HEK293T (cell line): ENCODE measurements at regions not wholly inside any gene's neighbourhood (a gene's known extent, or its start where the extent isn't known, plus 50 kb on each side); places are given as distances from the start of the nearest gene placed in this dataset.

Source experiments
- CTCF ChIA-PET: fragments of 350-600 bp; formaldehyde crosslinking; extraction: SDS; loops from one replicate; lab custom pipeline; 2021; ENCODE audit warnings: antibody characterized with exemption, inconsistent platforms; lab: Yijun Ruan, JAX
- POLR2A ChIA-PET: fragments of 350-600 bp; formaldehyde crosslinking; extraction: SDS; loops from one replicate; lab custom pipeline; 2020; ENCODE audit warnings: antibody characterized with exemption, inconsistent platforms; lab: Yijun Ruan, JAX
- DNase-seq: peaks from one replicate; pipeline ENCODE4 v3.0.0; 2012; ENCODE audit warnings: mixed read lengths; ENCODE audit errors: extremely low spot score
- ARNT ChIP-seq: fragments of 450-650 bp; IDR thresholded peaks from 2 replicates; pipeline ENCODE4 v1.6.1; 2017; ENCODE audit warnings: mild to moderate bottlenecking
- BHLHE40 ChIP-seq: fragments of 450-650 bp; IDR thresholded peaks from 2 replicates; pipeline ENCODE4 v1.6.1; 2016; ENCODE audit warnings: mild to moderate bottlenecking, moderate library complexity, borderline replicate concordance
- CTBP1 ChIP-seq: fragments of 450-650 bp; IDR thresholded peaks from 2 replicates; pipeline ENCODE4 v1.6.1; 2016; ENCODE audit warnings: borderline replicate concordance
- ELF4 ChIP-seq: fragments of 450-650 bp; IDR thresholded peaks from 2 replicates; pipeline ENCODE4 v1.6.1; 2017; ENCODE audit warnings: antibody characterized with exemption
- FOXA1 ChIP-seq: fragments of 450-650 bp; IDR thresholded peaks from 2 replicates; pipeline ENCODE4 v1.6.1; 2016; ENCODE audit warnings: mild to moderate bottlenecking
- FOXK2 ChIP-seq: fragments of 450-650 bp; IDR thresholded peaks from 2 replicates; pipeline ENCODE4 v1.6.1; 2016; ENCODE audit warnings: mild to moderate bottlenecking
- FOXM1 ChIP-seq: fragments of 450-650 bp; IDR thresholded peaks from 2 replicates; pipeline ENCODE4 v1.6.1; 2017; ENCODE audit warnings: mild to moderate bottlenecking, borderline replicate concordance
- HDGF ChIP-seq: fragments of 450-650 bp; IDR thresholded peaks from 2 replicates; pipeline ENCODE4 v1.6.1; 2017; ENCODE audit warnings: antibody characterized with exemption, borderline replicate concordance
- L3MBTL2 ChIP-seq: fragments of 450-650 bp; conservative IDR thresholded peaks from 2 replicates; pipeline ENCODE4 v1.6.1; 2016; ENCODE audit warnings: mild to moderate bottlenecking
- LEF1 ChIP-seq: fragments of 450-650 bp; IDR thresholded peaks from 2 replicates; pipeline ENCODE4 v1.6.1; 2017; ENCODE audit warnings: mild to moderate bottlenecking, borderline replicate concordance
- NFRKB ChIP-seq: fragments of 450-650 bp; IDR thresholded peaks from 2 replicates; pipeline ENCODE4 v1.6.1; 2016; ENCODE audit warnings: mild to moderate bottlenecking, moderate library complexity
- SP1 ChIP-seq: fragments of 450-650 bp; IDR thresholded peaks from 2 replicates; pipeline ENCODE4 v1.6.1; 2017
- SUZ12 ChIP-seq: fragments of 450-650 bp; IDR thresholded peaks from 2 replicates; pipeline ENCODE4 v1.6.1; 2016; ENCODE audit warnings: mild to moderate bottlenecking
- TARDBP ChIP-seq: fragments of 450-650 bp; IDR thresholded peaks from 2 replicates; pipeline ENCODE4 v1.6.1; 2016
- ZNF384 ChIP-seq: fragments of 450-650 bp; IDR thresholded peaks from 2 replicates; pipeline ENCODE4 v1.6.1; 2016
- TF ChIP-seq, protein P1 (sequence below): fragments of 450-650 bp; IDR thresholded peaks from 2 replicates; pipeline ENCODE4 v1.6.1; 2016

DNA sequence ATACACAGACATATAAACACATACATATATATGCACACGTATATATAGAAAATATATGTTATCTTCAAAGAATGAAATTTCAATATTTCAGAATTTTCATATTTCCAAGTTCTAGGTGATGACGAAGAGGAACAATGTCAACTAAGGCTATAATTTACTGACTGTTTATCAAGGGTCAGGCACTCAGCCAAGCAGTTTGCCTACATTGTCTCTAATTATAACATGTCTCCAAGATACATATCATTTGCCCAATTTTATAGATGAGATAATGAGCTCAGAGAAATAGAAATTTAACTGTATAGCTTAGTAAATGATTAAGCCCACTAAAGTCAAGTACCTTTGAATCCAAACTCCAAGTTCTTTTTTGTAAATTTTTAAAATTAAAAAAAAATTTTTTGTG, 99.9 kb upstream of the PLSCR4 start:
- TF ChIP-seq BHLHE40, result no peak
- no peak for TF ChIP-seq ZNF384
- no peak for TF ChIP-seq LEF1
- TF ChIP-seq, protein P1, sequence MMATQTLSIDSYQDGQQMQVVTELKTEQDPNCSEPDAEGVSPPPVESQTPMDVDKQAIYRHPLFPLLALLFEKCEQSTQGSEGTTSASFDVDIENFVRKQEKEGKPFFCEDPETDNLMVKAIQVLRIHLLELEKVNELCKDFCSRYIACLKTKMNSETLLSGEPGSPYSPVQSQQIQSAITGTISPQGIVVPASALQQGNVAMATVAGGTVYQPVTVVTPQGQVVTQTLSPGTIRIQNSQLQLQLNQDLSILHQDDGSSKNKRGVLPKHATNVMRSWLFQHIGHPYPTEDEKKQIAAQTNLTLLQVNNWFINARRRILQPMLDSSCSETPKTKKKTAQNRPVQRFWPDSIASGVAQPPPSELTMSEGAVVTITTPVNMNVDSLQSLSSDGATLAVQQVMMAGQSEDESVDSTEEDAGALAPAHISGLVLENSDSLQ, result no peak
- TF ChIP-seq HDGF, result no peak
- no peak for TF ChIP-seq L3MBTL2
- no peak for TF ChIP-seq FOXK2
- no peak for TF ChIP-seq FOXA1
- no peak for TF ChIP-seq TARDBP
- no peak for TF ChIP-seq SP1
- TF ChIP-seq ARNT, result no peak
- no peak for TF ChIP-seq NFRKB
- no peak for TF ChIP-seq SUZ12
- TF ChIP-seq ELF4, result no peak
- no peak for TF ChIP-seq CTBP1
- TF ChIP-seq FOXM1, result no peak
- ChIA-PET POLR2A (no interaction called here), CTCF (no interaction called here)
- no peak for DNase-seq

DNA sequence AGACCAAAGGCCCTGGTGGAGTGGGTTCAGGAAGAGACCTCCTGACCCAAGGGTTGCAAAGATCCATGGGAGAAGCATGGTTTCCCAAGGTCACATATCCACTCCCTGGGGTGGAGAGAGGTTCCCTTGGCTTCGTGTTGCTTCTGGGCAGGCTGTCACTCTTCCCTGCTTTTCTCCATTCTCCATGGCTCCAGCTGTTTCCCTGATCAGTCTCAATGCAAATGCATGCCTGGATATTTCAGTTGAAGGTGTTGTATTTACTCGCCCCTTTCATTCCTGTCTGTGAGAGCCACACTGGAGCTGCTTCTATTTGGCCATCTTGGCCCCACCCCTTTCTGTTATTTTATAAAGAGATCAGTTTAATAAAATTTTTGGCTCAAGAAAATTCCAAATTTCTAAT, 95.0 kb upstream of the PLSCR4 start:
- ChIA-PET POLR2A (no interaction called here), CTCF (no interaction called here)

DNA sequence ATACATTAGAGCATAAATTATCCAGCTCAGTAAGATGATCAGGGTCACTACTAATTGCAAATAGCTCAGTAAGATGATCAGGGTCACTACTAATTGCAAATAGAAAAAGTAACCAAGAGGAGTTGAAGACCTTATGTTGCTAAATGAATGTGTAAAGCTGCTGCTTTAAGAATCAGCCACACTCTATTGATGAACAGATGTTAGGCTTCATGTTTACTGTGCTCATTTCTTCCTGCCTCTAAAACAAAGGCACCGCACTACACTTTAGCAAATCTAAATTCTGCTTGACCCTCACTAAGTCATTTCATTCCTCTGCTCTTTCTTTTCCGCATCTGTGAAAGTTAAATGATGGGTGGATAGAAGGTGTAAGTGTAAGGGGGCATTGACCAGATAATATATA, 92.6 kb upstream of the PLSCR4 start:
- no peak for DNase-seq
- CTCF ChIA-PET, result no interaction called here
- POLR2A ChIA-PET, result no interaction called here
- TF ChIP-seq NFRKB (no peak), ARNT (no peak), L3MBTL2 (no peak), SP1 (no peak), ZNF384 (no peak), ELF4 (no peak), FOXM1 (no peak), HDGF (no peak), CTBP1 (no peak), FOXK2 (no peak), FOXA1 (no peak), TARDBP (no peak), BHLHE40 (no peak), SUZ12 (no peak), LEF1 (no peak)
- TF ChIP-seq, protein P1, result no peak

More for the DNA sequence above, 95.0 kb upstream of the PLSCR4 start:
- TF ChIP-seq ARNT, result no peak
- DNase-seq, result no peak

DNA sequence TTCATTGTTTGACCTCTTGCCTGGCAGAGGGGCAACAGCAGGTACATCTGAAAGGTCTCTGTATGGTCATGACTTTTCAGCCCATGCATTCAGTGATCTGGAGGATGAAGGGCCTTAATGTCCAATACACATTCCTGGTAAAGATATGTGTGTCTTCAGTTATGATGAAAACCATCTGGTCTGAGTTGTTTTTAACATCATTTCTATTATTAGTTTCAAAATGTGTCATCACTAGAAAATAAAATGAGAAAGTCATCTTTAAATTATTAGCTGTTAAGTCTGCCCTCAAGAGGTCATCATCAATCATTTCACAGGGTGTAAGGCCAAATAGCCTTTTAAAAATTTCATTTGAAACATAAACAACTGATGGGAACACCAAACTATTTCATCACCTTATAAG, 92.1 kb upstream of the PLSCR4 start:
- POLR2A ChIA-PET, result no interaction called here
- CTCF ChIA-PET, result no interaction called here
- TF ChIP-seq ZNF384 (no peak), ELF4 (no peak), FOXM1 (no peak), FOXA1 (no peak), CTBP1 (no peak), ARNT (no peak), SUZ12 (no peak), LEF1 (no peak), TARDBP (no peak), HDGF (no peak), FOXK2 (no peak), NFRKB (no peak), BHLHE40 (no peak)
- TF ChIP-seq, protein P1, result no peak
- DNase-seq, result no peak

DNA sequence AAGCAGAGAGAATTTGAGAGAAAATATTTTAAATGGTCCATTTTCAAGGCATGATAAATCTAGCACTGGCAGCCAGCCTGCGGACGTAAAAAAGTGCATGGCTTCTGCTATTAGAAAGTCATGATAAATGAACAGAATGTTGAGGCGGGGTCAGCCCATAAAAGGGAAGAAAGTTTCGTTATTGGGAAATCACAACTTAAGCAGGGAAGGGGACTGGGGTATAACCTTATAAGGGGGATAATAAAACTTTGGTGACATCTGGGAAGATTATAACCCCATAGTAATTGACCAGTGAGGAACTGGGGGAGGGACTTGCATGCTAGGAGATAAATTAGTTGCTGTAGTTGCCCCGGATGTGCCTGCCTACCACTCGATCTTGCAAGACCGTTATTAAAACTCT, 88.4 kb upstream of the PLSCR4 start:
- CTCF ChIA-PET, result no interaction called here
- no peak for TF ChIP-seq TARDBP
- no peak for TF ChIP-seq BHLHE40
- TF ChIP-seq FOXM1, result no peak
- TF ChIP-seq FOXK2, result no peak
- TF ChIP-seq ARNT, result no peak
- no peak for TF ChIP-seq LEF1
- TF ChIP-seq SP1, result no peak
- no peak for TF ChIP-seq ZNF384
- TF ChIP-seq ELF4, result no peak
- TF ChIP-seq HDGF, result no peak
- no peak for TF ChIP-seq SUZ12
- no peak for TF ChIP-seq FOXA1
- no peak for TF ChIP-seq L3MBTL2
- TF ChIP-seq, protein P1, result no peak
- no peak for DNase-seq
- POLR2A ChIA-PET, result no interaction called here

DNA sequence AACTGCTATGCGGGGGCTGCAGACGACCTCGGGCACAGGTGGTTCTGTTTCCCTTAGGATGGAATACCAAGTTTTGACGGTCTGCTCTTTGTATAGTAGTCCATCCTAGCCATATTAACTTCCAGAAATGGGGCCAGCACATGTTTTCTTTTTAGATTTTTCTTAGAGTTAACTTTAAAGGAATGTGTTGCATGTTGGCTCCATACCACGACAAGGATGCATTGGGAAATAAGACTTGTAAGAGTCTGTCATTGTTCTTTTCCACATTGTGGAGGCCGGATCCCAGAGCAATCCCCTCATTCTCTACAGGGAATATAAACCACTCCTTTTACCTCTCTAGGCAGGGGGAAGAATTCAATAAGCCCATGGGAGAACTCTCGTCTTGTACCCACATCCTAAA, 87.1 kb upstream of the PLSCR4 start:
- ChIA-PET POLR2A (no interaction called here), CTCF (no interaction called here)
- DNase-seq, result no peak
- TF ChIP-seq SP1, result no peak
- no peak for TF ChIP-seq CTBP1
- no peak for TF ChIP-seq TARDBP
